ENCODE measurements at regions not wholly inside any gene's neighbourhood (a gene's known extent, or its start where the extent isn't known, plus 50 kb on each side); places are given as distances from the start of the nearest gene placed in this dataset.

GRCh38 chr4:55251896-55252295 lies 94.1 kb upstream of the SRD5A3 start:
- H3K27me3 ChIP-seq (replicated peaks; ENCODE audit: insufficient read depth, low read depth, low read length, poor library complexity): no peaks in the 10 kb centered on the region
- H3K36me3 ChIP-seq (ENCODE audit: insufficient read depth, low read length, poor library complexity, severe bottlenecking): no peaks in the 10 kb centered on the region
- ChIA-PET CTCF (no interaction called here), POLR2A (ENCODE audit: low non-redundant PET) (no interaction called here)
- no peak for DNase-seq (ENCODE audit: low spot score)
- TF ChIP-seq CTCF (conservative IDR thresholded peaks at IDR 0.05; ENCODE audit: low read depth, low read length) (no peak), EZH2 (IDR thresholded peaks at IDR 0.05; ENCODE audit: borderline replicate concordance, low read depth, low read length, poor library complexity, severe bottlenecking) (no peak)
- no TSS peak for BruUV-seq (replicated peaks)
- no peak overlapping the region for H3K27ac ChIP-seq (ENCODE audit: low read depth, low read length, poor library complexity, severe bottlenecking)
- no peaks in the 10 kb centered on the region for H3K4me1 ChIP-seq (ENCODE audit: insufficient read depth, low read length, poor library complexity, severe bottlenecking)
- H3K4me3 ChIP-seq (ENCODE audit: low read depth, low read length, poor library complexity, severe bottlenecking): no peak overlapping the region
- intact Hi-C loops (cut with micrococcal nuclease; ENCODE audit: unreplicated experiment): no loop called here
- no peaks in the 10 kb centered on the region for H3K9me3 ChIP-seq (ENCODE audit: low read depth, low read length, poor library complexity, severe bottlenecking)

GRCh38 chr4:55253948-55254593 lies 92.0 kb upstream of the SRD5A3 start:
- no peaks in the 10 kb centered on the region for H3K27me3 ChIP-seq (replicated peaks; ENCODE audit: insufficient read depth, low read depth, low read length, poor library complexity)
- H3K27ac ChIP-seq (ENCODE audit: low read depth, low read length, poor library complexity, severe bottlenecking): no peak overlapping the region
- CTCF ChIA-PET: no interaction called here
- no TSS peak for BruUV-seq (replicated peaks)
- no peak overlapping the region for H3K4me3 ChIP-seq (ENCODE audit: low read depth, low read length, poor library complexity, severe bottlenecking)
- DNase-seq (ENCODE audit: low spot score): no peak
- no peaks in the 10 kb centered on the region for H3K9me3 ChIP-seq (ENCODE audit: low read depth, low read length, poor library complexity, severe bottlenecking)
- intact Hi-C loops (cut with micrococcal nuclease; ENCODE audit: unreplicated experiment): no loop called here
- POLR2A ChIA-PET (ENCODE audit: low non-redundant PET): no interaction called here
- no peaks in the 10 kb centered on the region for H3K4me1 ChIP-seq (ENCODE audit: insufficient read depth, low read length, poor library complexity, severe bottlenecking)
- no peaks in the 10 kb centered on the region for H3K36me3 ChIP-seq (ENCODE audit: insufficient read depth, low read length, poor library complexity, severe bottlenecking)
- TF ChIP-seq CTCF (conservative IDR thresholded peaks at IDR 0.05; ENCODE audit: low read depth, low read length): no peak
- no peak for TF ChIP-seq EZH2 (IDR thresholded peaks at IDR 0.05; ENCODE audit: borderline replicate concordance, low read depth, low read length, poor library complexity, severe bottlenecking)

GRCh38 chr4:55255179-55255578 lies 90.9 kb upstream of the SRD5A3 start:
- DNase-seq (ENCODE audit: low spot score): peak; percentile 2
- H3K36me3 ChIP-seq (ENCODE audit: insufficient read depth, low read length, poor library complexity, severe bottlenecking): no peaks in the 10 kb centered on the region
- BruUV-seq (replicated peaks): no TSS peak
- intact Hi-C loops (cut with micrococcal nuclease; ENCODE audit: unreplicated experiment): no loop called here
- no peaks in the 10 kb centered on the region for H3K4me1 ChIP-seq (ENCODE audit: insufficient read depth, low read length, poor library complexity, severe bottlenecking)
- no peaks in the 10 kb centered on the region for H3K9me3 ChIP-seq (ENCODE audit: low read depth, low read length, poor library complexity, severe bottlenecking)
- POLR2A ChIA-PET (ENCODE audit: low non-redundant PET): no interaction called here
- no peak overlapping the region for H3K4me3 ChIP-seq (ENCODE audit: low read depth, low read length, poor library complexity, severe bottlenecking)
- no peaks in the 10 kb centered on the region for H3K27me3 ChIP-seq (replicated peaks; ENCODE audit: insufficient read depth, low read depth, low read length, poor library complexity)
- TF ChIP-seq CTCF (conservative IDR thresholded peaks at IDR 0.05; ENCODE audit: low read depth, low read length) (no peak), EZH2 (IDR thresholded peaks at IDR 0.05; ENCODE audit: borderline replicate concordance, low read depth, low read length, poor library complexity, severe bottlenecking) (no peak)
- CTCF ChIA-PET: no interaction called here
- no peak overlapping the region for H3K27ac ChIP-seq (ENCODE audit: low read depth, low read length, poor library complexity, severe bottlenecking)

All from A673 (cell line).